ENCODE measurements at regions not wholly inside any gene's neighbourhood (a gene's known extent, or its start where the extent isn't known, plus 50 kb on each side); places are given as distances from the start of the nearest gene placed in this dataset.

- Histone ChIP-seq H3K4me3 (ENCODE audit: low read depth, low read length) (no peak overlapping the region), H3K9me3 (ENCODE audit: control insufficient read depth, insufficient read depth, low read length) (no peaks in the 10 kb centered on the region), H3K4me1 (ENCODE audit: control insufficient read depth, insufficient read depth, low read length) (no peaks in the 10 kb centered on the region), H3K36me3 (ENCODE audit: control insufficient read depth, insufficient read depth, low read length) (no peaks in the 10 kb centered on the region), H3K27ac (ENCODE audit: low read depth, low read length) (no peak overlapping the region), H3K9ac (ENCODE audit: low read depth, low read length) (no peak overlapping the region), H3K27me3 (ENCODE audit: control insufficient read depth, insufficient read depth, low read length) (no peaks in the 10 kb centered on the region)
Measured at GRCh38 chr11:70590356-70590991, 192.1 kb downstream of the CTTN start.

- Histone ChIP-seq H3K27ac (ENCODE audit: low read depth, low read length) (no peak overlapping the region), H3K36me3 (ENCODE audit: control insufficient read depth, insufficient read depth, low read length) (no peaks in the 10 kb centered on the region), H3K9ac (ENCODE audit: low read depth, low read length) (no peak overlapping the region), H3K4me1 (ENCODE audit: control insufficient read depth, insufficient read depth, low read length) (no peaks in the 10 kb centered on the region), H3K4me3 (ENCODE audit: low read depth, low read length) (no peak overlapping the region), H3K9me3 (ENCODE audit: control insufficient read depth, insufficient read depth, low read length) (no peaks in the 10 kb centered on the region), H3K27me3 (ENCODE audit: control insufficient read depth, insufficient read depth, low read length) (no peaks in the 10 kb centered on the region)
Measured at GRCh38 chr11:70592641-70593165, 194.4 kb downstream of the CTTN start.

GRCh38 chr11:70593446-70593983 lies 195.2 kb downstream of the CTTN start:
- Histone ChIP-seq H3K9ac (ENCODE audit: low read depth, low read length) (no peak overlapping the region), H3K4me3 (ENCODE audit: low read depth, low read length) (no peak overlapping the region), H3K4me1 (ENCODE audit: control insufficient read depth, insufficient read depth, low read length) (no peaks in the 10 kb centered on the region), H3K27ac (ENCODE audit: low read depth, low read length) (no peak overlapping the region), H3K36me3 (ENCODE audit: control insufficient read depth, insufficient read depth, low read length) (no peaks in the 10 kb centered on the region), H3K9me3 (ENCODE audit: control insufficient read depth, insufficient read depth, low read length) (no peaks in the 10 kb centered on the region), H3K27me3 (ENCODE audit: control insufficient read depth, insufficient read depth, low read length) (no peaks in the 10 kb centered on the region)

- Histone ChIP-seq H3K36me3 (ENCODE audit: control insufficient read depth, insufficient read depth, low read length) (no peaks in the 10 kb centered on the region), H3K9me3 (ENCODE audit: control insufficient read depth, insufficient read depth, low read length) (no peaks in the 10 kb centered on the region), H3K4me1 (ENCODE audit: control insufficient read depth, insufficient read depth, low read length) (no peaks in the 10 kb centered on the region)
Measured at GRCh38 chr11:70594031-70594430, 195.7 kb downstream of the CTTN start.

GRCh38 chr11:70594606-70595005 lies 196.3 kb downstream of the CTTN start:
- Histone ChIP-seq H3K36me3 (ENCODE audit: control insufficient read depth, insufficient read depth, low read length) (no peaks in the 10 kb centered on the region), H3K9ac (ENCODE audit: low read depth, low read length) (no peak overlapping the region), H3K4me3 (ENCODE audit: low read depth, low read length) (no peak overlapping the region), H3K27ac (ENCODE audit: low read depth, low read length) (no peak overlapping the region), H3K4me1 (ENCODE audit: control insufficient read depth, insufficient read depth, low read length) (no peaks in the 10 kb centered on the region), H3K27me3 (ENCODE audit: control insufficient read depth, insufficient read depth, low read length) (no peaks in the 10 kb centered on the region), H3K9me3 (ENCODE audit: control insufficient read depth, insufficient read depth, low read length) (no peaks in the 10 kb centered on the region)

More at GRCh38 chr11:70594031-70594430, 195.7 kb downstream of the CTTN start:
- Histone ChIP-seq H3K4me3 (ENCODE audit: low read depth, low read length) (no peak overlapping the region), H3K27ac (ENCODE audit: low read depth, low read length) (no peak overlapping the region), H3K27me3 (ENCODE audit: control insufficient read depth, insufficient read depth, low read length) (no peaks in the 10 kb centered on the region), H3K9ac (ENCODE audit: low read depth, low read length) (no peak overlapping the region)

GRCh38 chr11:70595016-70595415 lies 196.7 kb downstream of the CTTN start:
- no peak overlapping the region for H3K27ac ChIP-seq (ENCODE audit: low read depth, low read length)
- H3K4me3 ChIP-seq (ENCODE audit: low read depth, low read length), result no peak overlapping the region
- H3K36me3 ChIP-seq (ENCODE audit: control insufficient read depth, insufficient read depth, low read length), result no peaks in the 10 kb centered on the region
- H3K4me1 ChIP-seq (ENCODE audit: control insufficient read depth, insufficient read depth, low read length), result no peaks in the 10 kb centered on the region
- H3K9ac ChIP-seq (ENCODE audit: low read depth, low read length), result no peak overlapping the region
- H3K9me3 ChIP-seq (ENCODE audit: control insufficient read depth, insufficient read depth, low read length), result no peaks in the 10 kb centered on the region
- H3K27me3 ChIP-seq (ENCODE audit: control insufficient read depth, insufficient read depth, low read length), result no peaks in the 10 kb centered on the region

GRCh38 chr11:70595452-70595851 lies 197.1 kb downstream of the CTTN start:
- H3K4me1 ChIP-seq (ENCODE audit: control insufficient read depth, insufficient read depth, low read length), result no peaks in the 10 kb centered on the region
- H3K36me3 ChIP-seq (ENCODE audit: control insufficient read depth, insufficient read depth, low read length), result no peaks in the 10 kb centered on the region
- H3K9me3 ChIP-seq (ENCODE audit: control insufficient read depth, insufficient read depth, low read length), result no peaks in the 10 kb centered on the region
- H3K4me3 ChIP-seq (ENCODE audit: low read depth, low read length), result no peak overlapping the region
- no peak overlapping the region; the same call in 1 of the 2 replicates for H3K9ac ChIP-seq (ENCODE audit: low read depth, low read length)
- no peaks in the 10 kb centered on the region for H3K27me3 ChIP-seq (ENCODE audit: control insufficient read depth, insufficient read depth, low read length)
- H3K27ac ChIP-seq (ENCODE audit: low read depth, low read length), result no peak overlapping the region

- H3K27ac ChIP-seq (ENCODE audit: low read depth, low read length), result no peak overlapping the region
- H3K27me3 ChIP-seq (ENCODE audit: control insufficient read depth, insufficient read depth, low read length), result no peaks in the 10 kb centered on the region
- no peaks in the 10 kb centered on the region for H3K36me3 ChIP-seq (ENCODE audit: control insufficient read depth, insufficient read depth, low read length)
- H3K9ac ChIP-seq (ENCODE audit: low read depth, low read length), result no peak overlapping the region
- H3K4me1 ChIP-seq (ENCODE audit: control insufficient read depth, insufficient read depth, low read length), result no peaks in the 10 kb centered on the region
- no peak overlapping the region for H3K4me3 ChIP-seq (ENCODE audit: low read depth, low read length)
- no peaks in the 10 kb centered on the region for H3K9me3 ChIP-seq (ENCODE audit: control insufficient read depth, insufficient read depth, low read length)
Measured at GRCh38 chr11:70596091-70596490, 197.8 kb downstream of the CTTN start.

GRCh38 chr11:70597006-70597555 lies 198.8 kb downstream of the CTTN start:
- no peaks in the 10 kb centered on the region for H3K27me3 ChIP-seq (ENCODE audit: control insufficient read depth, insufficient read depth, low read length)
- H3K9ac ChIP-seq (ENCODE audit: low read depth, low read length), result no peak overlapping the region
- no peaks in the 10 kb centered on the region for H3K9me3 ChIP-seq (ENCODE audit: control insufficient read depth, insufficient read depth, low read length)
- H3K36me3 ChIP-seq (ENCODE audit: control insufficient read depth, insufficient read depth, low read length), result no peaks in the 10 kb centered on the region
- no peak overlapping the region for H3K27ac ChIP-seq (ENCODE audit: low read depth, low read length)
- H3K4me3 ChIP-seq (ENCODE audit: low read depth, low read length), result no peak overlapping the region
- H3K4me1 ChIP-seq (ENCODE audit: control insufficient read depth, insufficient read depth, low read length), result no peaks in the 10 kb centered on the region

GRCh38 chr11:70597751-70598625 lies 199.7 kb downstream of the CTTN start:
- Histone ChIP-seq H3K27ac (ENCODE audit: low read depth, low read length) (no peak overlapping the region), H3K4me1 (ENCODE audit: control insufficient read depth, insufficient read depth, low read length) (no peaks in the 10 kb centered on the region), H3K9ac (ENCODE audit: low read depth, low read length) (no peak overlapping the region), H3K36me3 (ENCODE audit: control insufficient read depth, insufficient read depth, low read length) (no peaks in the 10 kb centered on the region), H3K9me3 (ENCODE audit: control insufficient read depth, insufficient read depth, low read length) (no peaks in the 10 kb centered on the region), H3K4me3 (ENCODE audit: low read depth, low read length) (no peak overlapping the region), H3K27me3 (ENCODE audit: control insufficient read depth, insufficient read depth, low read length) (no peaks in the 10 kb centered on the region)
